ENCODE measurements at regions not wholly inside any gene's neighbourhood (a gene's known extent, or its start where the extent isn't known, plus 50 kb on each side); places are given as distances from the start of the nearest gene placed in this dataset.

GRCh38 chr1:82465024-82465423, 664.3 kb downstream of the ADGRL2 start:
- Histone ChIP-seq H3K9me3 (replicated peaks in 1 of 3) (no peaks in the 10 kb centered on the region), H3K27me3 (no peaks in the 10 kb centered on the region), H3K4me3 (no peak overlapping the region), H3K27ac (no peak overlapping the region), H3K36me3 (replicated peaks in 1 of 2) (no peaks in the 10 kb centered on the region), H3K4me1 (replicated peaks in 1 of 2) (no peaks in the 10 kb centered on the region)
- intact Hi-C loops (cut with DNase I): no loop called here
- DNase-seq: no peak
- no peak for TF ChIP-seq CTCF (IDR thresholded peaks at IDR 0.05)
- no peak for TF ChIP-seq POLR2A (IDR thresholded peaks at IDR 0.05)
- 61 to 71% (median 65%) methylated on average over 3 of the region's 3 CpGs for WGBS, 4 donors

- no peaks in the 10 kb centered on the region for H3K9me3 ChIP-seq (replicated peaks in 1 of 3)
- H3K4me3 ChIP-seq: no peak overlapping the region
- WGBS, 4 donors: 40 to 52% (median 50%) methylated on average over 3 of the region's 3 CpGs
- H3K27me3 ChIP-seq: no peaks in the 10 kb centered on the region
- no peaks in the 10 kb centered on the region for H3K36me3 ChIP-seq (replicated peaks in 1 of 2)
- intact Hi-C loops (cut with DNase I): no loop called here
- peak overlapping the region in 1 of 5 donors; percentile 2 for H3K27ac ChIP-seq
- H3K4me1 ChIP-seq (replicated peaks in 1 of 2): no peaks in the 10 kb centered on the region
- DNase-seq: peak; percentile 17 to 69 (median 44)
- TF ChIP-seq CTCF (IDR thresholded peaks at IDR 0.05) (no peak), POLR2A (IDR thresholded peaks at IDR 0.05) (no peak)
These were observed 663.7 kb downstream of the ADGRL2 start for GRCh38 chr1:82464362-82465001.

- intact Hi-C loops (cut with DNase I): no loop called here
- H3K27me3 ChIP-seq: no peaks in the 10 kb centered on the region
- 64 to 73% (median 65%) methylated on average over 1 of the region's 1 CpG for WGBS, 4 donors
- H3K9me3 ChIP-seq (replicated peaks in 1 of 3): no peaks in the 10 kb centered on the region
- H3K4me1 ChIP-seq (replicated peaks in 1 of 2): no peaks in the 10 kb centered on the region
- no peak for TF ChIP-seq POLR2A (IDR thresholded peaks at IDR 0.05)
- TF ChIP-seq CTCF (IDR thresholded peaks at IDR 0.05): no peak
- no peak for DNase-seq
- no peaks in the 10 kb centered on the region for H3K36me3 ChIP-seq (replicated peaks in 1 of 2)
- no peak overlapping the region for H3K4me3 ChIP-seq
- H3K27ac ChIP-seq: no peak overlapping the region
These were observed 663.2 kb downstream of the ADGRL2 start for GRCh38 chr1:82463951-82464350.

- 22 to 40% (median 29%) methylated on average over 1 of the region's 1 CpG for WGBS, 4 donors
- Histone ChIP-seq H3K9me3 (replicated peaks in 1 of 3) (no peaks in the 10 kb centered on the region), H3K4me1 (replicated peaks in 1 of 2) (no peaks in the 10 kb centered on the region), H3K27me3 (no peaks in the 10 kb centered on the region), H3K36me3 (replicated peaks in 1 of 2) (no peaks in the 10 kb centered on the region), H3K4me3 (no peak overlapping the region), H3K27ac (no peak overlapping the region)
- DNase-seq: no peak
- TF ChIP-seq POLR2A (IDR thresholded peaks at IDR 0.05) (no peak), CTCF (IDR thresholded peaks at IDR 0.05) (no peak)
- intact Hi-C loops (cut with DNase I): no loop called here
These were observed 661.6 kb downstream of the ADGRL2 start for GRCh38 chr1:82462366-82462765.

Measured in adrenal gland (tissue), 9 donors.